Thyroid gland (tissue), 4 donors: ENCODE measurements at regions not wholly inside any gene's neighbourhood (a gene's known extent, or its start where the extent isn't known, plus 50 kb on each side); places are given as distances from the start of the nearest gene placed in this dataset.

Experiments used
- POLR2A ChIP-seq, 2 donors: fragments of 450-650 bp; IDR thresholded peaks; one replicate each; pipeline ENCODE4 v1.6.1; 2017; ENCODE audit warnings: antibody characterized with exemption in 2 of 2, mild to moderate bottlenecking in 2 of 2, moderate library complexity in 1 of 2
- TF ChIP-seq, protein P1 (sequence below), 6 experiments: fragments of 200-600 bp in 3 of 6; fragments of 450-650 bp in 3 of 6; sonication (generic) in 3 of 6; IDR thresholded peaks; one replicate each; pipeline ENCODE4 v1.5.1; 2016 to 2019; ENCODE audit warnings: antibody characterized with exemption in 6 of 6, mild to moderate bottlenecking in 2 of 6, inconsistent platforms in 1 of 6, moderate library complexity in 1 of 6

DNA sequence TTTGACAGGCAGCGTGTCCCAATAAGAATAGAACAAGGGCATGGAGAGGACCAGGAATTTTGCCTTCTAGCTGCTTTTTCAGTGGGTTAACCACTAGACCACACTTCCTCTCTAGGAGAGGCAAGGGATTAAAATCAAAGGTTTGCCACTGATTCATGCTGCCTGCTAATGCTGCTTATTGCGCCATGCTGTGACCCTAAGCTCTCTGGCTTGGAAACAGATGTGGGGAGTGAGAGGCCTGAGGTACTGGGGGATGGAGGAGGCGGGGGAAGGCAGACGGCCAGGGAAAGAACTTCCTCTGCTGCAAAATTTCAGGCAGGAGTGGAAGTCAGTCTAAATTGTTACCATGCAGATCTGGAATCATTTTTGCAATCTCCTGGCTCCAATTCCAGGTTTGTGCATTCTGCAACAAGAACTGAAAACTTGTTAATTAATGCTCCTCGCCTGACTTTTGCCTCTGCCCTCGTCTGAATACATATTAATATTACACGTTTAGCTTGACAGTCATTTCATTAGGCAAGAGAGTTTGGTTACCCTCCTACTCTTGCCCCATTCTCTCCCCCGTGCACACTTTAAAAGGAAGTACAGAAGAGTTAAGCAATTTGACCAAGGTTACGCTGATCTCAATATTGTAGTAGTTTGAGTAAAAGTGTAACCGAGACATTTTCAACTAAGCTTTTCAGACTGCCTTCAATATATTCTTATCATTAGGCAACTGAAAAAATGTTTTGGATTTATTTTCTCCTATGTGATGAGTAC, 121.7 kb upstream of the SPRED1 start:
- TF ChIP-seq, protein P1, sequence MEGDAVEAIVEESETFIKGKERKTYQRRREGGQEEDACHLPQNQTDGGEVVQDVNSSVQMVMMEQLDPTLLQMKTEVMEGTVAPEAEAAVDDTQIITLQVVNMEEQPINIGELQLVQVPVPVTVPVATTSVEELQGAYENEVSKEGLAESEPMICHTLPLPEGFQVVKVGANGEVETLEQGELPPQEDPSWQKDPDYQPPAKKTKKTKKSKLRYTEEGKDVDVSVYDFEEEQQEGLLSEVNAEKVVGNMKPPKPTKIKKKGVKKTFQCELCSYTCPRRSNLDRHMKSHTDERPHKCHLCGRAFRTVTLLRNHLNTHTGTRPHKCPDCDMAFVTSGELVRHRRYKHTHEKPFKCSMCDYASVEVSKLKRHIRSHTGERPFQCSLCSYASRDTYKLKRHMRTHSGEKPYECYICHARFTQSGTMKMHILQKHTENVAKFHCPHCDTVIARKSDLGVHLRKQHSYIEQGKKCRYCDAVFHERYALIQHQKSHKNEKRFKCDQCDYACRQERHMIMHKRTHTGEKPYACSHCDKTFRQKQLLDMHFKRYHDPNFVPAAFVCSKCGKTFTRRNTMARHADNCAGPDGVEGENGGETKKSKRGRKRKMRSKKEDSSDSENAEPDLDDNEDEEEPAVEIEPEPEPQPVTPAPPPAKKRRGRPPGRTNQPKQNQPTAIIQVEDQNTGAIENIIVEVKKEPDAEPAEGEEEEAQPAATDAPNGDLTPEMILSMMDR (IDR thresholded peaks at IDR 0.05), result no peak
- no peak for TF ChIP-seq POLR2A (IDR thresholded peaks at IDR 0.05)
